ENCODE measurements at regions not wholly inside any gene's neighbourhood (a gene's known extent, or its start where the extent isn't known, plus 50 kb on each side); places are given as distances from the start of the nearest gene placed in this dataset.

- TF ChIP-seq CHD7 (IDR thresholded peaks at IDR 0.05; ENCODE audit: insufficient replicate concordance, low read length), result no peak
- no peak for TF ChIP-seq EGR1 (IDR thresholded peaks at IDR 0.05; ENCODE audit: borderline replicate concordance, low read depth, low read length)
- TF ChIP-seq TBP (IDR thresholded peaks at IDR 0.05; ENCODE audit: low read depth, low read length), result no peak
- no peak for TF ChIP-seq CEBPB (IDR thresholded peaks at IDR 0.05; ENCODE audit: low read depth, low read length)
- TF ChIP-seq SIX5 (IDR thresholded peaks at IDR 0.05; ENCODE audit: low read depth, low read length), result no peak
- no peak for TF ChIP-seq KDM5A (IDR thresholded peaks at IDR 0.05; ENCODE audit: low read length)
- TF ChIP-seq GTF2F1 (IDR thresholded peaks at IDR 0.05; ENCODE audit: borderline replicate concordance, low read depth, low read length), result no peak
- no peak for TF ChIP-seq ZNF274 (IDR thresholded peaks at IDR 0.05; ENCODE audit: borderline replicate concordance, extremely low read depth, low read length)
- no peak for TF ChIP-seq SP4 (IDR thresholded peaks at IDR 0.05; ENCODE audit: low read length)
- no peak for TF ChIP-seq MAFK (IDR thresholded peaks at IDR 0.05; ENCODE audit: low read depth, low read length)
- no peak for TF ChIP-seq BRCA1 (IDR thresholded peaks at IDR 0.05; ENCODE audit: low read depth, low read length)
- no peak for TF ChIP-seq POLR2A (IDR thresholded peaks at IDR 0.05; ENCODE audit: control extremely low read depth in 1 of 2, low read depth in 2 of 2, low read length in 2 of 2)
Observed at GRCh38 chr1:81453971-81454370, 346.8 kb upstream of the ADGRL2 start (continued).

Data from H1 (cell line).